HG02970 (cell line): ENCODE measurements at regions not wholly inside any gene's neighbourhood (a gene's known extent, or its start where the extent isn't known, plus 50 kb on each side); places are given as distances from the start of the nearest gene placed in this dataset.

Experiments used
- ATAC-seq: cut with Tn5 transposase; IDR thresholded peaks from one replicate; pipeline ENCODE4 v1.9.1; 2021; ENCODE audit warnings: mild to moderate bottlenecking, moderate library complexity, moderate number of reproducible peaks; ENCODE audit not compliant: unreplicated experiment, low FRiP score

GRCh38 chr3:113133140-113133539 is 78.2 kb upstream of the BOC start:
- no peak for ATAC-seq

DNA sequence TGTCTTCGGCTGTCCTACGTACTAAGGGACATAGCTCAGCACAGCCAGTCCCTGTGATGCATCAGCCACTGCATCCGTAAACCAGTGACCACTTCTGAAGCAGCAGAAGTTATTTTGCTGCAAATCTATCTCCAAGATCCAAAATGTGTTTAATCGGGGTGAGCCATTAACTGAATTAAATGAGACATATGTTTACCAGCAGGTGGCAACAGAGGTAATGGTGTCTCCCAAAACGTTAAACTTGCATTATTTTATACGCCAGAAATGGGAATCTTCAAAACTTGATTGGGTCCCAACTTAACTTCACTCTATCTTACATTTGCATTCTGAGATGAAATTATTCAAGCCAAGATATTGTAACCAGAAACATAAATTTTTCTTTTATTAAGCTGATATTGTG is 75.3 kb upstream of the BOC start:
- ATAC-seq: no peak

DNA sequence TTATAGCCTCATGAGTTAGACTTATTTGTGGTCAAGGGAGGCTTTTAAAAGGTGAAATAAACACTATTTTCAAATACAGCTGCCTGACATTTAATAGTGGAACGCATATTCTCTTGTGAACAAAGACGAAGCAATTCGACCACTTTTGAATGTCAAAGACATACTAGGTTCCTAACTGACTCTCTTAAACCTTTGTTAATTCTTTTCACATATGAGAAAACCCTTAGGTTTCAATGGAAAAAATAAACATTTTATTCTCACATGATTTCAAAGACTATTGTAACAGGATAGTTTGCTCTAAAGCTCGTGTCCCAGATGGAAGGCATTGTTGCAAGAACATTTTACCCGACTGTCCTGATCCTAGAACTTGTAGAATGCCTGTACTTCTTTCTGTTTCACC is 74.8 kb upstream of the BOC start:
- no peak for ATAC-seq

- no peak for ATAC-seq
Observed at GRCh38 chr3:113138839-113139743, 72.3 kb upstream of the BOC start.

- ATAC-seq: no peak
Observed at GRCh38 chr3:113140876-113141275, 70.5 kb upstream of the BOC start.

DNA sequence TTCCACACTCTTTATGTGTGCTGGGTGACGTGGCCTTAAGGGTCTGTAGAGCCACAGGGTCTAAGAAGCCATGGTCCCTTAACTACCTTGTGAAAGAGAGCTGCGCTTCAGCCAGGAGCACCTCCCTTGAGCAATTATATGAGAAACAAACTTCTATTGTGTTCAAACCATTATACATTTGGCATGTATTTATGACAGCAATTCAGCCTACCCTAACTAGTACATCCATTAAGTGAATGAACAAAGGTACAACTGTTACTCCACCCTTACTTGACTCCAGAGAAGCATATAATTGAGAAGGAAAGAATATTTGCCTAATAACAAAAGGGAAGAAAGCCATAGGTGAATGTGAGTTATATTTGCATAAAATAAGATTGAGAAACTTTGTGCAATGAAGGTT is 69.8 kb upstream of the BOC start:
- no peak for ATAC-seq

- ATAC-seq: no peak
Observed at GRCh38 chr3:113142476-113142875, 68.9 kb upstream of the BOC start.

GRCh38 chr3:113143353-113143752 is 68.0 kb upstream of the BOC start:
- ATAC-seq: no peak

DNA sequence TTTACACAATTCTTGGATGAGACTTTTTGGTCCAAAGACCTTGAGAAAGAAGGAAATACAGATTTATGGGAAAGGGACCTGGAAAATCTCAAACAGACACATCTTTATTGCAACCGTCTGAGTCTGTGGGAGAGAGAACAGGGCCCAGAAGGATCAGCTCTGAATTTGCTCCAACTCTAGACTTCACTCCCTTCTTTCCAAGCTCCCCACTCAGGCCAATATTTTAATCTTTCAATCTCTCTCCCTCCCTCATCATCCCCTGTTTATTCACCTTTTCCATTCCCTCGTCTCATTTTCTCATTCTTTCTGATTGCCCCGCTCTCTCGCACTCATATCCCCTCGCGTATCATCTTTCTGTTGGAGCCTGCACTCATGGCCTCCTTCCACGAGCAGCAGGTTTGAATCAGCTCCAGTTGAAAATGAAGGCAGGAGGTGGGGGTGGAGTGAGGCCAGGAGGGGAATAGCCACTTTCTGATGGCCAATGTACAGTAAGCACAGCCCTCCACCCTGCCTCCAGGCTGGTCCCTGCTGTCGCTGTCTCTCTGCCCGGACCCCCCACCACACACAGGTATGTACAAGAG is 63.6 kb upstream of the BOC start:
- ATAC-seq: no peak

DNA sequence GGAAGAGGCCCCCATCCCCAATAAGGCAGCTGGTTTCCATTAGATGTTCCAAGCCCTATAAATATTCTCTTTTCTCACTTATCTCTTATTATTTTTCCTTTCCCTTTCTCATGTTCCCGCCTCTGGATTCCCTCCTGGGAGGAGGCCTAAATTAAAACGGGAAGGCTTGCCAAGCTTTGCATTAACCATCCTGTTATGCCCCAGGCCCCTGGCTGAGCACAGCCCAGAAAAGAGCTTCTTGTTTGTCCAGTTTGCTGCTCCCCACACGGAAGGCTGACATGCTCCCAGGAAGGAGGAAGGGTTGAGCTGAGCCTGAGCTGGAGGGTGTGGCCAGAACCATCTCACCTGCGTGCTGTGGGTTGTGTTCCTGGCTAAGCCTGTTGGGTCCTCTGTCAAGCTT is 63.1 kb upstream of the BOC start:
- ATAC-seq: no peak

- ATAC-seq: no peak
Observed at GRCh38 chr3:113150250-113150649, 61.1 kb upstream of the BOC start.

- ATAC-seq: no peak
Observed at GRCh38 chr3:113151461-113152031, 59.8 kb upstream of the BOC start.

GRCh38 chr3:113152849-113153248 is 58.5 kb upstream of the BOC start:
- ATAC-seq: no peak

- ATAC-seq: no peak
Observed at GRCh38 chr3:113153499-113154107, 57.8 kb upstream of the BOC start.

- ATAC-seq: no peak
Observed at GRCh38 chr3:113156816-113157333, 54.5 kb upstream of the BOC start.

DNA sequence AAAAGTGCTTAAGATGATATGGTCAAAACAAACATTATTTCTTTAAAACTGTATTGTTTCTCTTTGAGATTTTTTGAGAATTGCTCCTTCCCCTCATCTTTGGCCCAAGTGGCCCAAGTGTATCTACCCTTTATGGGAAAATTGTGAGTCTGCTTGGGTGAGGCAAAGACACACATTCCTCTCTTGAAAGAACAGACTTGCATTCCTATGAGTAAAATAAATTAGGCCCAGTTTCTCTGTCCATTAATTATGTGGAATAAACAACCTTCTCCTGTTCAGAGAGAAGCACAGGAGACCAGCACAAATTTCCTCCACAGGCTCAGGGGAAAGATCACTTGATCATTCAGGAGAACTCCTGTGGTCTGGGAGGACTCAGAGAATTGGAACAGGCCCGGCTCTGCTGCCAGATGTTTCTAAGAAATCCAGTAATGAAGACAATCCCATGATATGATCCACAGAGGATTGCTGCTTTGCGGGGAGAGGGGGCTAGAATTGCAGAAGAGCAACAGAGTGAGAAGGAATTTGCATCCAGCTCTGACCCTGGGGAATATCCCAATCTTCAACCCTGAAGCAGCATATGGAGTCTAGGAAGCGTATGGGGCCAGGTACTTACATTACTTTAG is 53.8 kb upstream of the BOC start:
- ATAC-seq: no peak

GRCh38 chr3:113158171-113158570 is 53.2 kb upstream of the BOC start:
- ATAC-seq: no peak
